Stimulated activated CD4-positive, alpha-beta T cell treated with anti-CD3 and anti-CD28 coated beads, Interleukin-12 subunit alpha, Interleukin-12 subunit beta, amount 100 ng/mL, for 24 hours (primary cell): ENCODE measurements at regions not wholly inside any gene's neighbourhood (a gene's known extent, or its start where the extent isn't known, plus 50 kb on each side); places are given as distances from the start of the nearest gene placed in this dataset.

ENCODE experiments used
- DNase-seq, 2 experiments: peaks; one replicate each; pipeline ENCODE4 v3.0.0-alpha.2; 2020; ENCODE audit warnings: low read depth in 2 of 2

GRCh38 chr9:107759009-107759822 is 269.6 kb upstream of the KLF4 start:
- no peak for DNase-seq

- no peak for DNase-seq
Measured at GRCh38 chr9:107756091-107756490, 266.5 kb upstream of the KLF4 start.

DNA sequence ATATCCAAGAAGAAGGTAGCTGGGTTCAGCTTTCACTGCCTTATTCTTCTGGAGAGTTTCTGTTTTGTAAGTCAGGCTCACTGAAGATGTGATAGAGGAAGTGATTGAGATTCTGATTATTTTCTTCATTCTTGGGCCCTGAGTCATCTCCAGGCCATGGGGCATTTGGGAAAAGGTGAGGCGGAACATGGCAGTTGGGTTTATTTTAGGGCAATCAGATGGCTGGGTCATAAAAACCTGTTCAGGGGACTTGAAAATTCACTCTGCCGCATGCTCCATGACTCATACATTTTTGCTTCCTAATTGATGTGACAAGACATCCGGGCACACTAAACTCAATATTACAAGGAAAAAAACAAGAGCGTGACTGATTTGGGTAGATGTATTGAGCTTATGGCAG is 265.7 kb upstream of the KLF4 start:
- DNase-seq = no peak

DNA sequence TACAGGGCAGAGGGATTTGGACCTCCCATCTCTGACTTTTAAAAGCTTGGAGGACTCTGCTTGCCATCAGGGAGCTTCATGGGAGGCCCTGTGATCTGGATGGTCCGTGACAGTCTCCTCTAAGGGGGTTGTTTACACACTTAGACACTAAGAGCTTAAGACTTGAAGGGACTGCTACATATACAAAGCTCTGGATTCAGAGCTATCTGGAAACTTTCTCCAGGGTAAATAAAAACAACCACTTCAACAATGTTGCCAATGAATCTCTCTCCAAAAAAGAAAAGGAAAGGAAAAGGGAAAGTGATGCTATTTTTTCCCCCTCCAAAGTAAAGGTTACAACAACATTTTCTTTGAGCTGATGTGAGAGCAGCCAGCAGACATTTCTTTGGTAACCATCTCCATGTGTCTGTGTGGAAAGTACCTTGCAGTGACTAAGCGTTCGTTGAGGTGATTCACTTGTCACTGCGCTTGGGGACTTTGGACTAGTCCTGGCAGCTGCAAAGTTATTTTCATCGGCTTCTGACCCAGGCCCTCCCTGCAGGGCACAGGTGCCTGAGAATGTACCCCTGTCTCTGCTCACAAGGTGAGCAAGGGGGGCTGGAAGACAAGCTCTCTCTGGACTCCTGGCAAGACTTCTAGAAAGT is 262.1 kb upstream of the KLF4 start:
- no peak for DNase-seq

DNA sequence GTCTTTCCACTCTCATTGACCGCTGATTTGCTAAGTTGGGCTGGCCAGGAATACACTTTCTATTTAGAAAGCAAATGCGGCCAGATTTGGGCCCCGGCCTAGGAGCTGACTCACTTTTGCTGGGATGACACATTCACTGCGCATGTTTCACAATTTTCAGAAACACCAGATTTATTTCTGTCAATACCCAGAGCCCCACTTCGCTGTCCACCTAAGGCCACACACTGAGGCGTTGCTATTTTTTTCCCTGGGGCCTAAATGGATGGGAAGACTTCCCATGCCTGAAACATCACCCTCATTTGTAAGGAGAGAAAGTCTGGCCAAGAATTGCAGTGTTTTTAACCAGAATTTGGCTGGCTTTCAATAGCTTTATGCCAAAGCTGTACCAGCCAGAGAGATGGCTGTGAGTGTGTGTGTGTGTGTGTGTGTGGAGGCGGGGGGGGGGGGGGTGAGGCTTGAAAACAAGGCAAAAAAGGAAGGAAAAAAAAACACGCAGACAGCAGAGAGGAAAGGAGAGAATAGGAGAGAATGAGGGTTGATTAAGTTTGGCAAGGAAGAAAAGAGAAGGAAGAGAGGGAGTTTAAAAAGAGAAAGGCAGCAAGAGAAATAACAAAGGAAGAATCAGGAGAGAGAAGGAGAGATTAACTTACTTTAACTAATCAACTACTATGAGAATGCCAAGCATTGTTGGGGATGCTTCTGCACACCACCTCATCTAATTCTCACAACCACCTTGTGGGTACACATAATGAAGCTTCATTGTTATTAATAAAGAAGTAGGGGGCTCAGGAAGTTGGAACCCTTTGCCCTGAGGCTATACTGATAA is 261.4 kb upstream of the KLF4 start:
- DNase-seq = no peak

DNA sequence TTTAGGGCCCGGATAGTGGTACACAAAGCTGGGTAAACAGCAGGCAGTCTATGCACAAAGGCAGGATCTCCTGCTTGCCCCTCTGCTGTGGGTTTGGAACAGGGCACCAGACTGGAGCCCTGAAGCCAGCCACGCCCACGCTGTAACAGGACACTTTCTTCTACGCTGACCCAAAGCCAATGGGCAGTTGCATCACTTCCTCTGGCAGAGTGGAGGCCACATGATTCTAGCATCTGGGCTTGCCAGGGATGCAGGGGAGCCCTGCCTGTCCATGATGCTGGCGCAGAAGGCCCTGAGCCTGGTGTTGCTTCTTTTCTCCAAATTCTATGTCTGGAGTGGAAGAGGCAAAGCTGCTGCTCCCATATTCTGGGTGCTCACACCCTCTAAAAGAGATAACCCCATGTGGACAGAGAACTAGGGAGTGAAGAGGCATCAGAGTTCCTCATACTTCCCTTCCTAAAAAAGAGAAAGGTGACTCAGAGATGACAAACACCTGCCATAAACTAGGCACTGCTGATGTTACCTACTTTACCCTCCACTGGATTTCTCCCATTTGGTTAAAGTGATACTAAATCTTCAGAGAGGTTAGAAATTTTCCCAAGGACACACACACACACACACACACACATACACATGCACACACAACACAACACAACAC is 260.3 kb upstream of the KLF4 start:
- no peak for DNase-seq

- no peak for DNase-seq
Measured at GRCh38 chr9:107744873-107745272, 255.3 kb upstream of the KLF4 start.

DNA sequence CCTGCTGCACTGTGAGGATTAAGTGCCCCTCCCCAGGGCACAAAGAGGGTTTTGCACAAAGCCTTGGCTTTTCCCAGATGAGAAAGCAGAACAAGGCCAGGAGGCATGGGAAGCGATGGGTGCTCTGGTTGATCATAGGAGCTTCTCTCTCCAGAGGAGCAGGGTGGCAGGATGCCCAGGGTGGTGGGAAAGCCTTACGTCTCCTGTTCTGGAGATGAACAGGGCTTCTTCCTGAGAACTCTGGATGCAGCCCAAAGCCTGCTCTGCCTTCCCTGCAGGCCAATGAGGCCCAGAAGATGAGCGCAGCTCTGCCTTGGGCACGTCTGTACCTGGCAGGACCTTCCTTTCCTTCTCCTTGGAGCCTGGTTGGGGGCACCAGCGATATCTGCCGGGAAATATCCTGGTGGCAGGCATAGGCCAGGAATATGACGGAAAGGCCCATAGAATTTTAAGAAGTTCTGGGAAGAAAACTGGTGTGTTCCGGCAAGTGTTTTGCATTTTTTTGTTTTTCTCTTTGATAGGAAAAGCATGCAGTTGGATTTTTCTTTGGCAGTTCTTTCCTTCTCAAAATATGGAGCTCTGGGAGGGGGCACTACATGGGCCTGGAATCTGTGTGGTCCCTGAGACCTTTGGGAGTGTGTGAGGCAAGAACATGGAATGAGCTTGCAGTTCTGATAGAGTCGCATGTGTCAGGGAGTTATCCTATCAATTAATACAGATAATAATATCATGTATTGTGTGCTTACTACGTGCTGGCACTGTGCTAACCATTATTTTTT is 253.2 kb upstream of the KLF4 start:
- DNase-seq = no peak

- DNase-seq = no peak
Measured at GRCh38 chr9:107740088-107740980, 250.8 kb upstream of the KLF4 start.

- no peak for DNase-seq
Measured at GRCh38 chr9:107739601-107740082, 250.1 kb upstream of the KLF4 start.

DNA sequence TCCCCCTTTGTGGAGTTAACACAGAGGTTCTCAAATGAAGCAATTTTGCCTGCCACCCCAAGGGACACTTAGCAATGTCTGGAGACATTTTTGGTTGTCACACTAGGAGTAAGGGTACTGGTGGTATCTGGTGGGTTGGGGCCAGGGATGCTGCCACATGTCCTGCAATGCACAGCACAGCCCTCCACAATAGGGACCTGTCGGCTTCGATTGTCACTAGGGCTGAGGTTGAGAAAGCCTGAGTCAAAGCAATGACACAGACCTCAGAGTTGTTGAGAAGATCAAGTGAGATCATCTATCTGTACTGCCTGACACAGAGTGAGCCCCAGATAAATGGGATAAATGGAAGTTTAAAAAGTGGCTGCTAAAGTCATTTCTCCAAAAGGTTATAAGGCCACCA is 249.2 kb upstream of the KLF4 start:
- DNase-seq = no peak

GRCh38 chr9:107737987-107738743 is 248.6 kb upstream of the KLF4 start:
- no peak for DNase-seq

- no peak for DNase-seq
Measured at GRCh38 chr9:107737610-107737986, 248.0 kb upstream of the KLF4 start.

- DNase-seq = no peak
Measured at GRCh38 chr9:107735821-107736220, 246.3 kb upstream of the KLF4 start.

- DNase-seq = no peak
Measured at GRCh38 chr9:107734256-107735013, 244.9 kb upstream of the KLF4 start.

- no peak for DNase-seq
Measured at GRCh38 chr9:107733523-107733894, 243.9 kb upstream of the KLF4 start.

- DNase-seq = no peak
Measured at GRCh38 chr9:107732781-107733522, 243.4 kb upstream of the KLF4 start.
